Suprapubic skin (tissue), 4 donors: ENCODE measurements at regions not wholly inside any gene's neighbourhood (a gene's known extent, or its start where the extent isn't known, plus 50 kb on each side); places are given as distances from the start of the nearest gene placed in this dataset.

Source experiments
- DNase-seq, 2 donors: peaks; one replicate each; pipeline ENCODE4 v3.0.0-alpha.2; 2019; ENCODE audit warnings: low spot score in 2 of 2
- H3K27ac ChIP-seq: fragments of 200-600 bp; sonication (generic); one replicate; pipeline ENCODE4 v1.5.1; 2019
- H3K27me3 ChIP-seq: fragments of 200-600 bp; sonication (generic); one replicate; pipeline ENCODE4 v1.5.1; 2019
- H3K36me3 ChIP-seq: fragments of 200-600 bp; sonication (generic); one replicate; pipeline ENCODE4 v1.5.1; 2019
- H3K4me1 ChIP-seq: fragments of 200-600 bp; sonication (generic); one replicate; pipeline ENCODE4 v1.5.1; 2019
- H3K4me3 ChIP-seq: fragments of 200-600 bp; sonication (generic); one replicate; pipeline ENCODE4 v1.5.1; 2019; ENCODE audit warnings: mild to moderate bottlenecking
- H3K9me3 ChIP-seq: fragments of 200-600 bp; sonication (generic); one replicate; pipeline ENCODE4 v1.5.1; 2019
- EP300 ChIP-seq: sonication (generic); formaldehyde crosslinking; IDR thresholded peaks from one replicate; pipeline ENCODE4 v1.6.1; 2017; ENCODE audit warnings: antibody characterized with exemption
- POLR2A ChIP-seq, 2 donors: fragments of 450-650 bp; IDR thresholded peaks; one replicate each; pipeline ENCODE4 v1.6.1; 2017; ENCODE audit warnings: antibody characterized with exemption in 2 of 2, mild to moderate bottlenecking in 2 of 2, moderate library complexity in 2 of 2
- POLR2AphosphoS5 ChIP-seq, 3 donors: sonication (generic); formaldehyde crosslinking; IDR thresholded peaks; one replicate each; pipeline ENCODE4 v1.6.1; 2017; ENCODE audit warnings: antibody characterized with exemption in 3 of 3
- WGBS: methylation state at CpG from one replicate; pipeline ENCODE4 v1.1.5; 2018; 5-methylcytosine and 5-hydroxymethylcytosine counted together
- TF ChIP-seq, protein P1 (sequence below), 2 donors: fragments of 200-600 bp in 1 of 2; fragments of 450-650 bp in 1 of 2; sonication (generic) in 1 of 2; IDR thresholded peaks; one replicate each; pipeline ENCODE4 v1.5.1; 2016 to 2019; ENCODE audit warnings: antibody characterized with exemption in 2 of 2, mild to moderate bottlenecking in 1 of 2, moderate library complexity in 1 of 2

GRCh38 chr13:85108356-85108755 lies 690.9 kb downstream of the SLITRK6 start:
- no peak overlapping the region for H3K4me3 ChIP-seq
- TF ChIP-seq EP300 = no peak
- TF ChIP-seq POLR2A (IDR thresholded peaks at IDR 0.05) = no peak
- no peak for TF ChIP-seq POLR2AphosphoS5 (IDR thresholded peaks at IDR 0.05)
- TF ChIP-seq, protein P1, sequence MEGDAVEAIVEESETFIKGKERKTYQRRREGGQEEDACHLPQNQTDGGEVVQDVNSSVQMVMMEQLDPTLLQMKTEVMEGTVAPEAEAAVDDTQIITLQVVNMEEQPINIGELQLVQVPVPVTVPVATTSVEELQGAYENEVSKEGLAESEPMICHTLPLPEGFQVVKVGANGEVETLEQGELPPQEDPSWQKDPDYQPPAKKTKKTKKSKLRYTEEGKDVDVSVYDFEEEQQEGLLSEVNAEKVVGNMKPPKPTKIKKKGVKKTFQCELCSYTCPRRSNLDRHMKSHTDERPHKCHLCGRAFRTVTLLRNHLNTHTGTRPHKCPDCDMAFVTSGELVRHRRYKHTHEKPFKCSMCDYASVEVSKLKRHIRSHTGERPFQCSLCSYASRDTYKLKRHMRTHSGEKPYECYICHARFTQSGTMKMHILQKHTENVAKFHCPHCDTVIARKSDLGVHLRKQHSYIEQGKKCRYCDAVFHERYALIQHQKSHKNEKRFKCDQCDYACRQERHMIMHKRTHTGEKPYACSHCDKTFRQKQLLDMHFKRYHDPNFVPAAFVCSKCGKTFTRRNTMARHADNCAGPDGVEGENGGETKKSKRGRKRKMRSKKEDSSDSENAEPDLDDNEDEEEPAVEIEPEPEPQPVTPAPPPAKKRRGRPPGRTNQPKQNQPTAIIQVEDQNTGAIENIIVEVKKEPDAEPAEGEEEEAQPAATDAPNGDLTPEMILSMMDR (IDR thresholded peaks at IDR 0.05) = no peak
- H3K27ac ChIP-seq = peak overlapping the region; percentile 75
- H3K9me3 ChIP-seq = no peaks in the 10 kb centered on the region
- peak in 1 of 2 donors; percentile 58 for DNase-seq
- no peaks in the 10 kb centered on the region for H3K36me3 ChIP-seq
- no peaks in the 10 kb centered on the region for H3K4me1 ChIP-seq
- H3K27me3 ChIP-seq = no peaks in the 10 kb centered on the region
- WGBS = 49% methylated on average over 2 of the region's 3 CpGs

DNA sequence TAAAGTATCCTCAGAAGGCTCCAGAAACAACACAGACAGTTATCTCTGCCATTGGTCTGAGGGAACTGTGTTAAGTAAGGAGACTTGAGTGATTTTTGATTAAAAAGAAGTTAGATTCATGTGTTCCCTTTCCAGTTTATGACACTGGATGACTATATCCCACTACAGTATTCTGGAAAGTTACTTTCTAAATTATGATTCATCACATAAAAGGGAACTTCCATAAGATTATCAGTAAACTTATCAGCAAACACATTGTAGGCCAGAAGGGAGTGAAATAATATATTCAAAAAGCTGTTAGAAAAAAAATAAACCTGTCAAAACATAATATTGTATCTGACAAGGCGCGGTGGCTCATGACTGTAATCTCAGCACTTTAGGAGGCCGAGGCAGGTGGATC lies 700.0 kb downstream of the SLITRK6 start:
- H3K4me1 ChIP-seq = no peaks in the 10 kb centered on the region
- DNase-seq = no peak
- H3K27ac ChIP-seq = no peak overlapping the region
- H3K36me3 ChIP-seq = no peaks in the 10 kb centered on the region
- no peak overlapping the region for H3K4me3 ChIP-seq
- H3K9me3 ChIP-seq = no peaks in the 10 kb centered on the region
- WGBS = 48% methylated on average over 3 of the region's 3 CpGs
- no peaks in the 10 kb centered on the region for H3K27me3 ChIP-seq
- TF ChIP-seq EP300 = no peak

GRCh38 chr13:85095418-85096272 lies 703.6 kb downstream of the SLITRK6 start:
- peaks cover 4% of the 10 kb centered on the region for H3K4me1 ChIP-seq
- no peaks in the 10 kb centered on the region for H3K9me3 ChIP-seq
- 71% methylated on average over 4 of the region's 4 CpGs for WGBS
- H3K27me3 ChIP-seq = no peaks in the 10 kb centered on the region
- no peak for DNase-seq
- no peaks in the 10 kb centered on the region for H3K36me3 ChIP-seq
- TF ChIP-seq POLR2AphosphoS5 (IDR thresholded peaks at IDR 0.05) = no peak
- TF ChIP-seq, protein P1 (IDR thresholded peaks at IDR 0.05) = no peak
- no peak for TF ChIP-seq POLR2A (IDR thresholded peaks at IDR 0.05)
- no peak for TF ChIP-seq EP300
- H3K4me3 ChIP-seq = no peak overlapping the region
- no peak overlapping the region for H3K27ac ChIP-seq

- Histone ChIP-seq H3K9me3 (no peaks in the 10 kb centered on the region), H3K27me3 (no peaks in the 10 kb centered on the region), H3K27ac (peak overlapping the region; percentile 33), H3K4me3 (no peak overlapping the region), H3K36me3 (no peaks in the 10 kb centered on the region), H3K4me1 (peaks cover 4% of the 10 kb centered on the region)
- DNase-seq = peak in 1 of 2 donors; percentile 60
- 59% methylated on average over 5 of the region's 5 CpGs for WGBS
- TF ChIP-seq, protein P1 (IDR thresholded peaks at IDR 0.05) = no peak
- no peak for TF ChIP-seq EP300
- TF ChIP-seq POLR2AphosphoS5 (IDR thresholded peaks at IDR 0.05) = peak in 1 of 3 donors; percentile 68
These were observed 705.4 kb downstream of the SLITRK6 start for GRCh38 chr13:85093808-85094207.

DNA sequence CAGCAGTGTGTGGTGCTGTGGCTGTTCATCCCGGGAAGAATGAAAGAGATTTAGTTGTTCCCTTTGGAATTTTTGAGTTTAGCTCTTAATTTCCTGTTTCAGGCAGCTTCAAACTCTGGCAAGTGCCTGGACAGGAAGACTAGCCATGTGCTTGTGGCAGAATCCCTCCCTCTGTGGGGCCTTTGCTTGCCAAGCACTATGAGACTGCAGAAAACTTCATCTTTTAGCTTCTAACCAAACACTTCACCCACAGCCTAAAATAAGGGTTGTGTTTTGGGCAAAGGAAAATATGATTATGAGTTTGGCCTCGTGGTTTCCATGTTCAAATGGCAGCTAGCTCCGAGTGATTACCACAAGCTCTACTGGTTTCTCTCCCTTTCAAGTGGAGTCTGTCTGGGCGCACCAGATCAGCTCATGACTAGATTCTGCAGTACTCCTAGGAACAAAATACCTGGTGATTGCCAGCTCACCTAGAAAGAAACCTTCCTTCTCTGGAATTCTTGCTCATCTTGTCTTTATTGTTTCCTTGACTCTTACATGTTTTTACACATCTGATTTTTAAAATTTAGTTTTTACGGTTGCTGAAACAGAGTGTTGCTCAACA lies 707.5 kb downstream of the SLITRK6 start:
- 30% methylated on average over 5 of the region's 5 CpGs for WGBS
- H3K27me3 ChIP-seq = no peaks in the 10 kb centered on the region
- no peak for DNase-seq
- peak overlapping the region; percentile 20 for H3K27ac ChIP-seq
- H3K9me3 ChIP-seq = no peaks in the 10 kb centered on the region
- TF ChIP-seq, protein P1 (IDR thresholded peaks at IDR 0.05) = no peak
- no peak for TF ChIP-seq POLR2A (IDR thresholded peaks at IDR 0.05)
- no peak for TF ChIP-seq POLR2AphosphoS5 (IDR thresholded peaks at IDR 0.05)
- no peak for TF ChIP-seq EP300
- H3K4me1 ChIP-seq = peaks cover 4% of the 10 kb centered on the region
- no peak overlapping the region for H3K4me3 ChIP-seq
- no peaks in the 10 kb centered on the region for H3K36me3 ChIP-seq
